SK-N-SH (cell line): ENCODE measurements at regions not wholly inside any gene's neighbourhood (a gene's known extent, or its start where the extent isn't known, plus 50 kb on each side); places are given as distances from the start of the nearest gene placed in this dataset.

ENCODE experiments used
- CTCF ChIA-PET: fragments of 300-600, 350-600 bp; formaldehyde crosslinking; extraction: SDS; loops from one replicate; lab custom pipeline; 2021; lab: Yijun Ruan, JAX
- POLR2A ChIA-PET: fragments of 350-600 bp; sonication (Branson Sonifier 250); formaldehyde crosslinking; extraction: SDS; loops from one replicate; lab custom pipeline; 2020; ENCODE audit warnings: antibody characterized with exemption, inconsistent platforms; lab: Yijun Ruan, JAX
- DNase-seq: peaks from one replicate; pipeline ENCODE4 v3.0.0; 2012
- H2AFZ ChIP-seq: fragments of 200-600 bp; sonication (generic); 2 replicates; pipeline ENCODE4 v1.8.1; 2016; ENCODE audit warnings: antibody characterized with exemption, mild to moderate bottlenecking, low read depth
- H3F3A ChIP-seq: fragments of 200-600 bp; sonication (generic); replicated peaks from 2 replicates; pipeline ENCODE3; 2016; ENCODE audit warnings: antibody characterized with exemption, mild to moderate bottlenecking; ENCODE audit not compliant: insufficient read depth
- H3K27ac ChIP-seq, 2 experiments: fragments of 200-500 bp in 1 of 2; fragments of 200-600 bp in 1 of 2; sonication (Bioruptor generic) in 1 of 2; sonication (generic), shearing (Covaris generic) in 1 of 2; 2 replicates each; pipeline versions ENCODE4 v1.5.1 to v1.6.1; 2014 to 2016; ENCODE audit warnings: low read depth in 2 of 2, inconsistent platforms in 1 of 2, low read length in 1 of 2, mild to moderate bottlenecking in 1 of 2, mixed read lengths in 1 of 2
- H3K27me3 ChIP-seq: fragments of 200-600 bp; sonication (generic), shearing (Covaris generic); 2 replicates; pipeline ENCODE4 v1.6.1; 2016; ENCODE audit warnings: mixed run types; ENCODE audit not compliant: insufficient read depth
- H3K36me3 ChIP-seq, 2 experiments: fragments of 200-500 bp in 1 of 2; fragments of 200-600 bp in 1 of 2; sonication (Bioruptor generic) in 1 of 2; sonication (generic) in 1 of 2; replicated peaks in 1 of 2; 2 replicates each; pipeline versions ENCODE3 to v1.5.1; 2014 to 2016; ENCODE audit warnings: low read length in 1 of 2, mild to moderate bottlenecking in 1 of 2; ENCODE audit not compliant: insufficient read depth in 2 of 2, control insufficient read depth in 1 of 2
- H3K4me1 ChIP-seq, 2 experiments: fragments of 200-500 bp in 1 of 2; fragments of 200-600 bp in 1 of 2; sonication (Bioruptor generic) in 1 of 2; sonication (generic), shearing (Covaris generic) in 1 of 2; 2 replicates each; pipeline versions ENCODE4 v1.5.1 to v1.6.1; 2014 to 2016; ENCODE audit warnings: low read depth in 1 of 2, low read length in 1 of 2, mixed run types in 1 of 2; ENCODE audit not compliant: insufficient read depth in 2 of 2, control insufficient read depth in 1 of 2
- H3K4me2 ChIP-seq: fragments of 200-600 bp; sonication (generic), shearing (Covaris generic); 2 replicates; pipeline ENCODE4 v1.6.1; 2017; ENCODE audit warnings: mixed run types
- H3K4me3 ChIP-seq, 2 experiments: fragments of 200-500 bp in 1 of 2; fragments of 200-600 bp in 1 of 2; sonication (Bioruptor generic) in 1 of 2; sonication (generic), shearing (Covaris generic) in 1 of 2; 2 replicates each; pipeline versions ENCODE4 v1.5.1 to v1.8.1; 2014 to 2016; ENCODE audit warnings: low read depth in 2 of 2, inconsistent platforms in 1 of 2, low read length in 1 of 2, mild to moderate bottlenecking in 1 of 2, mixed read lengths in 1 of 2, moderate library complexity in 1 of 2
- H3K79me2 ChIP-seq: fragments of 200-600 bp; sonication (generic); 2 replicates; pipeline ENCODE4 v1.8.1; 2017; ENCODE audit warnings: mild to moderate bottlenecking; ENCODE audit not compliant: insufficient read depth
- H3K9ac ChIP-seq: fragments of 200-600 bp; sonication (generic); 2 replicates; pipeline ENCODE4 v1.6.1; 2017; ENCODE audit warnings: mixed run types
- H3K9me2 ChIP-seq: fragments of 200-600 bp; sonication (generic); 2 replicates; pipeline ENCODE4 v1.6.1; 2017; ENCODE audit warnings: mixed run types
- H3K9me3 ChIP-seq: fragments of 200-600 bp; sonication (generic); 2 replicates; pipeline ENCODE4 v1.6.1; 2017; ENCODE audit warnings: mixed run types, mild to moderate bottlenecking, moderate library complexity
- H4K20me1 ChIP-seq: fragments of 200-600 bp; sonication (generic); 2 replicates; pipeline ENCODE4 v1.6.1; 2017; ENCODE audit warnings: mild to moderate bottlenecking, mixed run types; ENCODE audit not compliant: insufficient read depth
- EZH2phosphoT487 ChIP-seq: fragments of 200-600 bp; sonication (generic); IDR thresholded peaks from 2 replicates; pipeline ENCODE4 v1.6.1; 2017; ENCODE audit warnings: low read depth, mixed run types, mild to moderate bottlenecking, antibody characterized with exemption, moderate library complexity, borderline replicate concordance
- FOXJ3 ChIP-seq: sonication (generic); formaldehyde crosslinking; IDR thresholded peaks from 2 replicates; pipeline ENCODE4 v1.5.1; 2020; ENCODE audit warnings: mild to moderate bottlenecking, missing genetic modification reagents
- GATA2 ChIP-seq: sonication (generic); formaldehyde crosslinking; IDR thresholded peaks from 2 replicates; pipeline ENCODE4 v1.5.0; 2020; ENCODE audit warnings: mild to moderate bottlenecking, missing genetic modification reagents
- MEF2A ChIP-seq: IDR thresholded peaks from 2 replicates; pipeline ENCODE4 v1.4.0; 2012; ENCODE audit warnings: low read depth, borderline replicate concordance
- NFIC ChIP-seq: IDR thresholded peaks from 2 replicates; pipeline ENCODE4 v1.4.0; 2012; ENCODE audit warnings: borderline replicate concordance
- NRF1 ChIP-seq: IDR thresholded peaks from 2 replicates; pipeline ENCODE4 v1.6.1; 2012; ENCODE audit warnings: low read depth, mild to moderate bottlenecking, low read length
- RAD21 ChIP-seq: IDR thresholded peaks from 2 replicates; pipeline ENCODE4 v1.6.1; 2012; ENCODE audit warnings: mild to moderate bottlenecking, low read length
- RCOR1 ChIP-seq: fragments of 150-350 bp; IDR thresholded peaks from 2 replicates; pipeline ENCODE4 v1.6.1; 2017; ENCODE audit warnings: antibody characterized with exemption, low read length
- RXRA ChIP-seq: IDR thresholded peaks from 2 replicates; pipeline ENCODE4 v1.4.0; 2012; ENCODE audit warnings: low read depth, mild to moderate bottlenecking, borderline replicate concordance
- SIN3A ChIP-seq: IDR thresholded peaks from 2 replicates; pipeline ENCODE4 v1.6.1; 2012; ENCODE audit warnings: low read depth, mild to moderate bottlenecking, low read length, moderate library complexity, borderline replicate concordance
- SMC3 ChIP-seq: IDR thresholded peaks from 2 replicates; pipeline ENCODE4 v1.6.1; 2012; ENCODE audit warnings: low read depth, low read length, improper control_type of control experiment
- TAF1 ChIP-seq: IDR thresholded peaks from 2 replicates; pipeline ENCODE4 v1.6.1; 2012; ENCODE audit warnings: low read depth, mild to moderate bottlenecking, low read length, moderate library complexity, borderline replicate concordance
- TEAD4 ChIP-seq: IDR thresholded peaks from 2 replicates; pipeline ENCODE4 v1.4.0; 2012; ENCODE audit warnings: mild to moderate bottlenecking, borderline replicate concordance; ENCODE audit not compliant: insufficient read depth
- WGBS: methylation state at CpG from one replicate; pipeline ENCODE4 v1.1.6; 2017; ENCODE audit warnings: low lambda C conversion rate; 5-methylcytosine and 5-hydroxymethylcytosine counted together
- TF ChIP-seq, protein P1 (sequence below): IDR thresholded peaks from 2 replicates; pipeline ENCODE4; 2012

DNA sequence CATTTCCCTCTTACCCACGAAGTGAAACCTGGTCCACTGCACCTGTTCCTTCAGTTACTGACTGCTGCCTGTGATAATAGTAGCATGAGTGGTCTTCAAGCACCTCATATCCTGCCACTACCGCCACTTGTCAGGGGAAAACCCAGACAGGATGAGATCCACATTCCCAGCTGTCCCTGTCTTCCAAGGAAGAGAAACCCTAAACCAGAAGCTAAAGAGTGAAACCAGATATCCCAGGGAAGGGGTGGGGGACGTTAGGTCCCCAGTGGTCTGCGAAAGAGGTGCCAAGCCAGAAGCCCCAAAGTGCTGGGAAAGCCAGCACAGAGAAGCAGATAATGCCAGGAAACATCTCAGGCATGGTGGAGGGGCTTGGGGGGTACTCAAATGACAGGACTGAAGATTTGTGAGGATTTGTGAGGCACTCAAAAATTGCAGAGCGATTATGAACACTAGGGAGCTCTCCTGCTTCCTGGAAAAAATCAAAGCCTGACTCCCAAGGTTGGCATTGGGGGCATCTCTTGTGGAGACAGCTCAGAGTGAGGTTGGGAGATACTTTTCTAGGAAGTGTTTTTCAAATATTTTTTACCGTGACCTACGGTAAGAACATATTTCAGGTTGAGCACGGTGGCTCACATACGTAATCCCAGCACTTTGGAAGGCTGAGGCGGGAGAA lies 77.9 kb downstream of the TMEM30B start:
- CTCF ChIA-PET: interaction anchor here (0.7 kb wide), 1 partner anchor 11 kb away, joined by 3 read pairs; no protein-coding TSS in a partner anchor
- H3K9me2 ChIP-seq: no peaks in the 10 kb centered on the region
- H3K36me3 ChIP-seq: no peaks in the 10 kb centered on the region
- no peak overlapping the region for H3K4me3 ChIP-seq
- no peaks in the 10 kb centered on the region for H3K9me3 ChIP-seq
- no peak overlapping the region for H2AFZ ChIP-seq
- no peak overlapping the region for H3K27ac ChIP-seq
- H4K20me1 ChIP-seq: no peaks in the 10 kb centered on the region
- TF ChIP-seq RCOR1 (no peak), FOXJ3 (CRISPR knock-in tag) (no peak), TAF1 (no peak), MEF2A (no peak), SIN3A (no peak)
- TF ChIP-seq, protein P1, sequence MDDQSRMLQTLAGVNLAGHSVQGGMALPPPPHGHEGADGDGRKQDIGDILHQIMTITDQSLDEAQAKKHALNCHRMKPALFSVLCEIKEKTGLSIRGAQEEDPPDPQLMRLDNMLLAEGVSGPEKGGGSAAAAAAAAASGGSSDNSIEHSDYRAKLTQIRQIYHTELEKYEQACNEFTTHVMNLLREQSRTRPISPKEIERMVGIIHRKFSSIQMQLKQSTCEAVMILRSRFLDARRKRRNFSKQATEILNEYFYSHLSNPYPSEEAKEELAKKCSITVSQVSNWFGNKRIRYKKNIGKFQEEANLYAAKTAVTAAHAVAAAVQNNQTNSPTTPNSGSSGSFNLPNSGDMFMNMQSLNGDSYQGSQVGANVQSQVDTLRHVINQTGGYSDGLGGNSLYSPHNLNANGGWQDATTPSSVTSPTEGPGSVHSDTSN: no peak
- POLR2A ChIA-PET: no interaction called here
- DNase-seq: no peak
- 70% methylated on average over 10 of the region's 10 CpGs for WGBS
- H3K27me3 ChIP-seq: no peaks in the 10 kb centered on the region
- H3K9ac ChIP-seq: no peak overlapping the region
- H3K4me2 ChIP-seq: no peak overlapping the region
- H3K4me1 ChIP-seq: no peaks in the 10 kb centered on the region; a peak in 1 of 4 replicates
- no peaks in the 10 kb centered on the region for H3F3A ChIP-seq
- H3K79me2 ChIP-seq: no peaks in the 10 kb centered on the region; the same call in 1 of the 2 replicates

DNA sequence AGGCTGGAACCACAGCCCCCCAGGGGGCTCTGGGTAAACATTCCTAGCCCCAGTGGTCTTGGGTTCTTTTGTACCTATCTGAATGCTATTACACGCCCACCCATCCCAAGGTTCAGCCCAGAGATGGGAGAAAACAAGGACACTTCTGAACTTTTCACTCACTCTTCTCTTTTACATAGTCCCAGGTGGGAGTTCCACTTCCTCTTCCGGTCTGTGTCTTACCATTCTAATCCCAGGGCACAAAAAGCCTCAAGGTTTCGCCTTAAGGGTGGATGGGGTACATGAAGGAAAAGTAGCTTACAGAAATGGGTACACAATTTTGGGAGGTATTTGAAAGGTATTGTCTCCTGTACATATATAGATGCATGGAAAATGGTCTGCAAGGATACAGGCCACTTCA lies 79.0 kb downstream of the TMEM30B start:
- POLR2A ChIA-PET: no interaction called here
- no peak for DNase-seq
- no peaks in the 10 kb centered on the region for H3K27me3 ChIP-seq
- H3F3A ChIP-seq: no peaks in the 10 kb centered on the region
- no peak overlapping the region for H3K4me3 ChIP-seq
- CTCF ChIA-PET: interaction anchor here (1.3 kb wide), 1 partner anchor 13 kb away, joined by 3 read pairs; no protein-coding TSS in a partner anchor
- no peaks in the 10 kb centered on the region for H4K20me1 ChIP-seq
- no peak overlapping the region for H3K4me2 ChIP-seq
- H3K9ac ChIP-seq: no peak overlapping the region
- H3K4me1 ChIP-seq: no peaks in the 10 kb centered on the region; a peak in 1 of 4 replicates
- no peak overlapping the region for H2AFZ ChIP-seq
- H3K27ac ChIP-seq: no peak overlapping the region
- H3K9me2 ChIP-seq: no peaks in the 10 kb centered on the region
- 91% methylated on average over 3 of the region's 3 CpGs for WGBS
- no peaks in the 10 kb centered on the region for H3K36me3 ChIP-seq
- no peaks in the 10 kb centered on the region; the same call in 1 of the 2 replicates for H3K79me2 ChIP-seq
- H3K9me3 ChIP-seq: no peaks in the 10 kb centered on the region
- TF ChIP-seq EZH2phosphoT487: no peak
- TF ChIP-seq RXRA: no peak
- TF ChIP-seq RAD21: no peak
- TF ChIP-seq NFIC: no peak
- no peak for TF ChIP-seq TEAD4
- TF ChIP-seq SMC3: no peak
- TF ChIP-seq NRF1: no peak
- TF ChIP-seq GATA2 (CRISPR knock-in tag): no peak
